ENCODE measurements at regions not wholly inside any gene's neighbourhood (a gene's known extent, or its start where the extent isn't known, plus 50 kb on each side); places are given as distances from the start of the nearest gene placed in this dataset.

DNA sequence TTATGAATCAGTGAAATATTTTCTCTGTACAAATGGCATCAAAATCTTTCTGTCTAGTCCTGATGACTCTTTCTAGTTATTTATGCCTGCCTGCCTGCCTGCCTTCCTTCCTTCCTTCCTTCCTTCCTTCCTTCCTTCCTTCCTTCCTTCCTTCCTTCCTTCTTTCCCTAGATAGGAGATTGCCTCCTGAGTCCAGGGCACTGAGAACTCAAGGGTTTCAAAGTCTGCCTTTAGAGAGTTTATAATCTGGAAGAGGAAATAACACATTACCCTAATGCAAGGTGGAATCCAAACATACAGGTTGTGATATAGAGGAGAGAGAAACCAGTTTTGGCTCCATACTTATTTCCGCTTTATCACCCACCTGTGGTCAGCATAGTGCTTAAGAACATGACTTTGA lies 98.1 kb upstream of the SERPINE2 start:
- TF ChIP-seq, protein P1, sequence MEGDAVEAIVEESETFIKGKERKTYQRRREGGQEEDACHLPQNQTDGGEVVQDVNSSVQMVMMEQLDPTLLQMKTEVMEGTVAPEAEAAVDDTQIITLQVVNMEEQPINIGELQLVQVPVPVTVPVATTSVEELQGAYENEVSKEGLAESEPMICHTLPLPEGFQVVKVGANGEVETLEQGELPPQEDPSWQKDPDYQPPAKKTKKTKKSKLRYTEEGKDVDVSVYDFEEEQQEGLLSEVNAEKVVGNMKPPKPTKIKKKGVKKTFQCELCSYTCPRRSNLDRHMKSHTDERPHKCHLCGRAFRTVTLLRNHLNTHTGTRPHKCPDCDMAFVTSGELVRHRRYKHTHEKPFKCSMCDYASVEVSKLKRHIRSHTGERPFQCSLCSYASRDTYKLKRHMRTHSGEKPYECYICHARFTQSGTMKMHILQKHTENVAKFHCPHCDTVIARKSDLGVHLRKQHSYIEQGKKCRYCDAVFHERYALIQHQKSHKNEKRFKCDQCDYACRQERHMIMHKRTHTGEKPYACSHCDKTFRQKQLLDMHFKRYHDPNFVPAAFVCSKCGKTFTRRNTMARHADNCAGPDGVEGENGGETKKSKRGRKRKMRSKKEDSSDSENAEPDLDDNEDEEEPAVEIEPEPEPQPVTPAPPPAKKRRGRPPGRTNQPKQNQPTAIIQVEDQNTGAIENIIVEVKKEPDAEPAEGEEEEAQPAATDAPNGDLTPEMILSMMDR (IDR thresholded peaks at IDR 0.05; ENCODE audit: poor library complexity, severe bottlenecking), result no peak
- TF ChIP-seq SMC3 (conservative IDR thresholded peaks at IDR 0.05; ENCODE audit: poor library complexity) (no peak), EZH2 (IDR thresholded peaks at IDR 0.05; ENCODE audit: borderline replicate concordance, insufficient read depth, low read length, poor library complexity, severe bottlenecking) (no peak), POLR2AphosphoS5 (IDR thresholded peaks at IDR 0.05) (no peak), EP300 (conservative IDR thresholded peaks at IDR 0.05; ENCODE audit: poor library complexity, severe bottlenecking) (no peak), TAF1 (IDR thresholded peaks at IDR 0.05; ENCODE audit: low read depth) (no peak), RAD21 (conservative IDR thresholded peaks at IDR 0.05) (no peak)
- TF ChIP-seq, protein P2, sequence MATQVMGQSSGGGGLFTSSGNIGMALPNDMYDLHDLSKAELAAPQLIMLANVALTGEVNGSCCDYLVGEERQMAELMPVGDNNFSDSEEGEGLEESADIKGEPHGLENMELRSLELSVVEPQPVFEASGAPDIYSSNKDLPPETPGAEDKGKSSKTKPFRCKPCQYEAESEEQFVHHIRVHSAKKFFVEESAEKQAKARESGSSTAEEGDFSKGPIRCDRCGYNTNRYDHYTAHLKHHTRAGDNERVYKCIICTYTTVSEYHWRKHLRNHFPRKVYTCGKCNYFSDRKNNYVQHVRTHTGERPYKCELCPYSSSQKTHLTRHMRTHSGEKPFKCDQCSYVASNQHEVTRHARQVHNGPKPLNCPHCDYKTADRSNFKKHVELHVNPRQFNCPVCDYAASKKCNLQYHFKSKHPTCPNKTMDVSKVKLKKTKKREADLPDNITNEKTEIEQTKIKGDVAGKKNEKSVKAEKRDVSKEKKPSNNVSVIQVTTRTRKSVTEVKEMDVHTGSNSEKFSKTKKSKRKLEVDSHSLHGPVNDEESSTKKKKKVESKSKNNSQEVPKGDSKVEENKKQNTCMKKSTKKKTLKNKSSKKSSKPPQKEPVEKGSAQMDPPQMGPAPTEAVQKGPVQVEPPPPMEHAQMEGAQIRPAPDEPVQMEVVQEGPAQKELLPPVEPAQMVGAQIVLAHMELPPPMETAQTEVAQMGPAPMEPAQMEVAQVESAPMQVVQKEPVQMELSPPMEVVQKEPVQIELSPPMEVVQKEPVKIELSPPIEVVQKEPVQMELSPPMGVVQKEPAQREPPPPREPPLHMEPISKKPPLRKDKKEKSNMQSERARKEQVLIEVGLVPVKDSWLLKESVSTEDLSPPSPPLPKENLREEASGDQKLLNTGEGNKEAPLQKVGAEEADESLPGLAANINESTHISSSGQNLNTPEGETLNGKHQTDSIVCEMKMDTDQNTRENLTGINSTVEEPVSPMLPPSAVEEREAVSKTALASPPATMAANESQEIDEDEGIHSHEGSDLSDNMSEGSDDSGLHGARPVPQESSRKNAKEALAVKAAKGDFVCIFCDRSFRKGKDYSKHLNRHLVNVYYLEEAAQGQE (IDR thresholded peaks at IDR 0.05; ENCODE audit: borderline replicate concordance), result no peak

Data from neural cell (in vitro differentiated cells).